ENCODE measurements at regions not wholly inside any gene's neighbourhood (a gene's known extent, or its start where the extent isn't known, plus 50 kb on each side); places are given as distances from the start of the nearest gene placed in this dataset.

DNA sequence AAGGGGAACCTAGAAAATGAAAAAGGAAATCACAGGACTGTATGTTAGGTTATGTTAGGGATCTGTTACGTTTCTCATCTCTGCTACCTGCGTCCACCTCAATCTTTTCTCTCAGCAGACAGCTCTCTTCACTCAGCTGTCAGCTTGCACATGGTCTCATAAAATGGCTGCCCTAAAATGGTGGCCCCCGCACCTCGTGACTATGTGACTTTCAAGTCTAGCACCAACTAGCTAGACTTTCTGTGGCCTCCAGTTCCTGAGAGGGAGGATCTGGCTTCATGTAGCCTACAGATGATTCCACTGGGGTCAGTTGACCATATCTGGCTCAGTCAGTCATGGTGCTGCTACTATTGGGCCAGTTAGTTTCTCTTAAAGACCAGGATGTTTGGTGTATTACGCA, 147.2 kb upstream of the SLC1A4 start:
- TF ChIP-seq POLR2A (IDR thresholded peaks at IDR 0.05; ENCODE audit: low read depth, low read length): no peak
- DNase-seq (ENCODE audit: insufficient read length, low spot score) (no peak), FAIRE-seq (no peak)

DNA sequence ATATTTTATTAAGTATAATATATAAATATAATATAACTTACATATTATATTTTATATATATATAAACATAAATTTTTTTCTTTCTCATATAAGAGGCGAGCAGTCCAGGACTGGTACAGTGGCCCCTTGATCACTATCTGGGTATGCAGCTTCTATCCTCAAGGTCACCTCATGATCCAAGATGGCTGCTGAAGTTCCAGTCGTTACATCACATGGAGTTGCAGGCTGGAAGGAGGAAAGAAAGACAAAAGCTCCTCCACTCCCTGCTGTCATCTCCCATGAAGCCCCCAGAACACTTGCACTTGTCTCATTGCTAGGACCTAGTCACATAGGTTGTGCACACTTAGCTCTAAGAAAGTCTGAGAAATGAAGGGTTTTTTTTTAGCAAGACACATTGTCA, 145.1 kb upstream of the SLC1A4 start:
- no peak for TF ChIP-seq POLR2A (IDR thresholded peaks at IDR 0.05; ENCODE audit: low read depth, low read length)
- DNase-seq (ENCODE audit: insufficient read length, low spot score) (no peak), FAIRE-seq (no peak)

DNA sequence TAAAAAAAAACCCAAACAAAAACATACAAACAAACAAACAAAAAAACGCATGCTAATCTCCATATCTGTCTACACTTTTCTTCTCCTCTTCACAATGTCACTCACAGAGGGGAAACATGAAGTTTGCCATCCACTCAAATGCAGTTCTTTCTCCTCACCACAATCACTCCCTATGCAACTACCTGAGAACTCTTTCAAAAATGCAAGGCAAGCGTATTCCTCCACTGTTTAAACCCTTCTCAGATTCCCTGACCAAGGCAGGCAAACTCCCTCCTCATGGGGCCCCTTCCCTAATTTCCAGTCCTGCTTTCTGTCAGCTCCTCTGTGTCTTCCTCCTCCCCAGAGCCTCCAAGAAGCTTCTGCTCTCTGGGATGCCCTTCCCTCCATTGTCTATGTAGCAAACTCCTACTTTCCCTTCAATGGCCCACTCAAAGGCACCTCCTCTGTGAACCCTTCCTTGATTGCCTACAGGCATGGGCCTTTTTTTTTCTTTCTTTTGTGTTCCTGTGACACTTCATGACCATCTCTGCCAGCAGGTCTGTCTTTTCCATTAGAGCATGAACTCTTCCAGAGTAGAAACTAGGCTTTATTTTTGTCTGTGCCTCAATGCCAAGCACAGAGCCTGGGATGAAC, 143.8 kb upstream of the SLC1A4 start:
- FAIRE-seq (no peak), DNase-seq (ENCODE audit: insufficient read length, low spot score) (no peak)
- TF ChIP-seq POLR2A (IDR thresholded peaks at IDR 0.05; ENCODE audit: low read depth, low read length): no peak

DNA sequence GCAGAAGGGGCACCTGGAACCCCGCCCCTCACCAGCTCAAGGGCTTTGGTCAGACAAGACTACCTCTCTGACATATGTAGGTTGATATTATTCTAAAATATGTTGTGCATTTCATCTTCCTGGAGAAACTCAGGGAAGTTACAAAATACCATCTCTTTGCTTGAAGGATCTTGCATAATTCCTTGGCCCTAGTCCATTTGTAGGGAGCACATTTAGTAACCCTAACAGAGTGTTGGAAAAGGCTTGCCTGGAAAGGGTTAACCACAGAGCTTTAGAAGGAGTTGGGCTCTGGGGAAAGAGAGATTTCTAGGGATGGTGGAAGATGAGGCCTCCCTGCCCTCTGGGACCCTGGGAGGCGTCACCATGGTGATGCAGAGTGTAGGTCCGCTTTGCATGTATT, 143.0 kb upstream of the SLC1A4 start:
- no peak for DNase-seq (ENCODE audit: insufficient read length, low spot score)
- no peak for FAIRE-seq
- no peak for TF ChIP-seq POLR2A (IDR thresholded peaks at IDR 0.05; ENCODE audit: low read depth, low read length)

DNA sequence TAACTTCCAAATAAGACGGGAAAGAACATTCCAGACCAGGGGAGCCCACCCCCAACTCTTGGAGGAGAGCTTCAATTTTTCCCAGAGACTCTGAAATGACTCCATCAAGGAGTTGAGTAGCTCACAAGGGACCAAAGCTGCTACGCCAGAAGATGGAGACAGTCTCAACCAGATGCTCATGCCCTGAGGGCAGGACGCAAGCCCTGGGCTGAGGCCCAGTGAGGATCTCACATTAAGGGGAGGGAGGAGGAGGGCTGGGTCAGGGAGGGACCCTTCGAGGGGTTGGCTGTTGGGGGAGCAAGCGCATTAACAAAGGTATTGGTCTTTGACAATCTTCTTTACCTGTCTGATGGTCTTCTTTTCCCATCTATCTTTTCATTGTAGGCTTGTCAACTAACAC, 141.3 kb upstream of the SLC1A4 start:
- no peak for FAIRE-seq

DNA sequence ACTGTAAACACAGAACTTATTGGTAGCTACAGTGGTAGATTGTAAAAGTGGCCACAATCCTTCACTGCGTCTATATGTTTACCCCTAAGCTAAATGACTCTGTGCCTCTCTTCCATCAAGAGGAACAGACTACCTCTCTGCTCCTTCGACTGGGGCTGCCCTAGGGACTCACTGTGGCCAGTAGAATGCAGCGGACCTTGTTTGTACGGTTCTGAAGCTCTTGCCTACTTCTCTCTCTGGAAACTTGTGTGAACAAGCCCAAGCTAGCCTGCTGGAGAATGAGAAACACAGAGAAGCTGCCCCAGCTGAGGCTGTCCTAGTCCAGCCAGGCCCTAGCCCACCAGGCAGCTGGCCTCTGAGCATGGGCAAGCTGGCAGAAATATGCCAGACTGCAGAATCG, 140.8 kb upstream of the SLC1A4 start:
- no peak for TF ChIP-seq POLR2A (IDR thresholded peaks at IDR 0.05; ENCODE audit: low read depth, low read length)
- FAIRE-seq (no peak), DNase-seq (ENCODE audit: insufficient read length, low spot score) (no peak)

More for the DNA sequence above, 141.3 kb upstream of the SLC1A4 start:
- no peak for DNase-seq (ENCODE audit: insufficient read length, low spot score)
- TF ChIP-seq POLR2A (IDR thresholded peaks at IDR 0.05; ENCODE audit: low read depth, low read length): no peak

DNA sequence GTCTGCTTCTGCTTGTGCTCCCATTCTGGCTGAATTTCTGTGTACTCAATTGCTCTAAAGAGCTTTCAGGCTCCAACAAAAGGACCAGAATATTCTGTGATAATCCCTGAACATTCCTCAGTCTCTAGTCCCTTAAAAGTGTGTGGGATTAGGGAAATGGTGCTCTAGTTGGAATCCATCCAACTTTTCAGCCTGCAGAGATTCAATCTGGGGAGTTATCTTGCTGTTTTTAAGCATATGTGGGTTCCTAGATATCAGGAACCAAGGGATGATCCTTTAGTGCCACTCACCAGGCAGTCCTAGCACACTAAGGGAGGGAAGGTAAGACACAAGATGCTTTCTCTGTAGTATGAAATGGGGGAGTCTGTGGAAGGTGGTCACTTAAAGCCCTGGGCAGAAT, 140.3 kb upstream of the SLC1A4 start:
- DNase-seq (ENCODE audit: insufficient read length, low spot score) (no peak), FAIRE-seq (no peak)
- TF ChIP-seq POLR2A (IDR thresholded peaks at IDR 0.05; ENCODE audit: low read depth, low read length): no peak

DNA sequence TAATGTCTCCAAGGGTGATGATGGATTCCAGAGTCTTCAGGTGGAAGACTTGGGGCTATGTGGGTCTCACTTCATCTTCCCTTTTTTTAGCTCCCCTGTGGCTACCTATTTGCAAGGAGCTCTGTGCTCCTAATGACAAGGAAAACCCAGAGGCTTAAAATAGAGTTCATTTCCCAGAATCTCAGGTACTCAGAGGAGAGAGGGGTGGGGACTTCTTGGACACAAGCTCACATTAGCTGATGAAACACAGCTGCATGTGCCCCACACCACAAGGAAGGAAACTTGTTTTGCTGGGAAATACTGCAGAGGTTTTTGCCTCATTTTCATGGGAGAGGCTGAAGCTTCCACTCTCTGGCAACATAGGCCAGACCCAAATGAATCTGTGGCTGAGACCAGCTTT, 138.6 kb upstream of the SLC1A4 start:
- FAIRE-seq (no peak), DNase-seq (ENCODE audit: insufficient read length, low spot score) (no peak)
- TF ChIP-seq POLR2A (IDR thresholded peaks at IDR 0.05; ENCODE audit: low read depth, low read length): no peak

DNA sequence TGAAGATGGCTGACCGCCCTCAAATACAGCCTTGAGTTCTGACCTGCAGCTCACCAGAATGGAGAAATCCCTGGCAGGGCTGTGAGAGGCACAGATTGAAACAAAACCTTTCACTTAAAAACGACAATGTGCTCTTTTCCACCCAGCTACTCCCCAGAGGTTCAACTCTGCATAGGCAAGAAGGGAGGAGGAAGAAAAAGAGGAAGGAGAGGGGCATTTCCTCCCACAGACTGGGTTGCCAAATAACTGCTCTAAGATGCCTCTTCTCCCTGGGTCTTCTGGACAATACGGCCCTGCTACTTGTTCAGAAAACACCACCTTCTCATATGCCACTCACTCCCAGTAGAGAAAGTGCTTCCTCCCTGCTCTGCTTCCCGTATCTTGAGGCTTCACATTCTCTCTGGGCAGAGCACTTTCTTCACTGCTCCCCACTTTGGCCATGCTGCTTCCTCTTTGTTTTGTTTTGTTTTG, 136.4 kb upstream of the SLC1A4 start:
- no peak for TF ChIP-seq POLR2A (IDR thresholded peaks at IDR 0.05; ENCODE audit: low read depth, low read length)
- DNase-seq (ENCODE audit: insufficient read length, low spot score) (no peak), FAIRE-seq (no peak)

DNA sequence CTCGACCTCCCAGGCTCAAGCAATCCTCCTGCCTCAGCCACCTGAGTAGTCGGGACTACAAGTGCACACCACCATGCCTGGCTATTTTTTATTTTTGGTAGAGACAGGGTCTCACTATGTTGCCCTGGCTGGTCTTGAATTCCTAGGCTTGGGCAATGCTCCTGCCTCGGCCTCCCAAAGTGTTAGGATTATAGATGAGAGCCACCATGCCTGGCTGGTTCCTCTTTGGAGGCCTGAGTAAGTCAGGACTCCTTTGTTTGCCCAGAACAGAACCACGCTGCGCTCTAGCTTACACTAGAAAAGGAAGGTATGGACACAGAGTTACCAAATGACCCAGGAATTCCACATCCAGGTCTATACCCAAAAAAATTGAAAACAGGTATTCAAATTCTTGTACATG, 135.9 kb upstream of the SLC1A4 start:
- DNase-seq (ENCODE audit: insufficient read length, low spot score): no peak
- FAIRE-seq: no peak
- no peak for TF ChIP-seq POLR2A (IDR thresholded peaks at IDR 0.05; ENCODE audit: low read depth, low read length)

DNA sequence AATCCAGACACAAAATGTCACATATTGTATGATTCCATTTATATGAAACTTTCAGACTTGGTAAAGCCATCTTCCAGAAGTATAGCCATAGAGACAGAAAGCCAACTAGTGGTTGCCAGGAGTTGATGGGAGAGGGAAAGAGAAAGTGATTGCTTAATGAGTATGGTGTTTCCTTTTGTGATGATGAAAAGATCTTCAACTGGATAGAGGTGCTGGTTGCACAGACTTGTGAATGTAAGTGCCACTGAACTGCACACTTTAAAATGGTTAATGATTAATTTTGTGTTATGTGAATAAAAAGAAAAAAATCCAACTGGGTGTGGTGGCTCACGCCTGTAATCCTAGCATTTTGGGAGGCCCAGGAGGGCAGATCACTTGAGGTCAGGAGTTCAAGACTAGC, 135.3 kb upstream of the SLC1A4 start:
- no peak for TF ChIP-seq POLR2A (IDR thresholded peaks at IDR 0.05; ENCODE audit: low read depth, low read length)
- FAIRE-seq (no peak), DNase-seq (ENCODE audit: insufficient read length, low spot score) (no peak)

DNA sequence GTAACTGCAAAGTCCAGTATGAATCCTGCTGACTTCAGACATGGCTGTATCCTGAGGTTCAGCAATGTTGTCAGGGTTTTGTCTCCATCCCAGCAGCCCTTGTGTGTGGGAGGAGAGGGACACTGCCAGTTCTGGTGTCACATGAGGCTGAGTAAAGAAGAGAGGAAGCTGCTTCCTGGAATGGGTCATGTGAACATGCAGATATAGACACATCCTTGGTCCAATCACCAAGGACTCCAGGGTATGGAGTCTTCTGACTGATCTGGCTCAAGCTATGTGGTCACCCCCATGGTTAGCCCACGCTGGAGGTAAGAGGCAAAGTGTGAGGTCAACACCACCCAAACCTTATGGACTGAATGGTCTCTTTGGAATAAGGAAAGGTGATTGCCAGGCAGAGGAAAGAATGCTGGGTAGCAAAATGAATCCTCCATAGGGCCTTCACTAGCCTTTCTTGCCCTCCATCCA, 134.4 kb upstream of the SLC1A4 start:
- no peak for TF ChIP-seq POLR2A (IDR thresholded peaks at IDR 0.05; ENCODE audit: low read depth, low read length)
- FAIRE-seq (no peak), DNase-seq (ENCODE audit: insufficient read length, low spot score) (no peak)

DNA sequence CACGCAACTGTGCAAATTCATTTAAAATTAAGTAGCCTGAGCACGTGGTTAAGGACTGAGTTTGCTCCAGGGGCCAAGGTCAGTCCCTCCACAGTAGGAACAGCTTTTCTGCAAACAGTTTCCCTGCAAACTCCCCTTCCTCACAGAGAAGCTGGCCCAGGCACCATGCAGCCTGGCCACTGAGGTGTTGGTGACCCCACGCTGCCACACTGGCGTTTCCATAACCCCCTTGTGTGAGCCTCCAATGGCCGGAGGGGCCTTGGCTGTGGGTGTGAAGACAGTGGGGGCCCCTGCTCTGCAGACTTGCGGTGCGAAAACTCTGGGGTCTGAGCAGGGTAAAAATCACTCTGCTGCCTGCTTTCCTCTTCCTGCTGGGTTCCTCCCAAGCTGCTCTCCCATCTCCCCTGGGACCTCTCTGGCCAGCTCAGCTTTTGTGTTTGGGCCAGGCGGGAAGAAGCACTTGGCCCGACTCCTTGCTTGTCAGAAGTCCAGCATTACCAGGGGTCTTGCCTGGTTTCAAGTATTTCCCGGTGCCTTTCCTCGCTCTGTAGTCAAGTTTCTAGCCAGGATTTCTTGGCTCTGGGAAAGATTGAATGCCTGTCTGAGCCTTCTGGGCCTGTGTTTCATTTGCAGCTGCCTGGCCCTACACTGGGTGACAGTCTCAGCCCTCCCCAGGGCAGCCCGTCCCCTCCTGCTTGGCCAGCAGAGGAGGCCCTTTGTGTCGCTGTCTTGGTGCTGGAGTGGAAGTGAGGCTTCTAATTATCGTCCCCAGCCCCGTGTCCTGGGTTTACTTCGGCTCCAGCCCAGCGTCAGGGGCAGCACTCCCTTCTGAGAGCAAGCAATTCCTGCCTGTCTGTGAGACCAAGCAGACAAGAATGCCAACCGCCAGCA, 131.4 kb upstream of the SLC1A4 start:
- FAIRE-seq: no peak
- no peak for TF ChIP-seq POLR2A (IDR thresholded peaks at IDR 0.05; ENCODE audit: low read depth, low read length)
- no peak for DNase-seq (ENCODE audit: insufficient read length, low spot score)

DNA sequence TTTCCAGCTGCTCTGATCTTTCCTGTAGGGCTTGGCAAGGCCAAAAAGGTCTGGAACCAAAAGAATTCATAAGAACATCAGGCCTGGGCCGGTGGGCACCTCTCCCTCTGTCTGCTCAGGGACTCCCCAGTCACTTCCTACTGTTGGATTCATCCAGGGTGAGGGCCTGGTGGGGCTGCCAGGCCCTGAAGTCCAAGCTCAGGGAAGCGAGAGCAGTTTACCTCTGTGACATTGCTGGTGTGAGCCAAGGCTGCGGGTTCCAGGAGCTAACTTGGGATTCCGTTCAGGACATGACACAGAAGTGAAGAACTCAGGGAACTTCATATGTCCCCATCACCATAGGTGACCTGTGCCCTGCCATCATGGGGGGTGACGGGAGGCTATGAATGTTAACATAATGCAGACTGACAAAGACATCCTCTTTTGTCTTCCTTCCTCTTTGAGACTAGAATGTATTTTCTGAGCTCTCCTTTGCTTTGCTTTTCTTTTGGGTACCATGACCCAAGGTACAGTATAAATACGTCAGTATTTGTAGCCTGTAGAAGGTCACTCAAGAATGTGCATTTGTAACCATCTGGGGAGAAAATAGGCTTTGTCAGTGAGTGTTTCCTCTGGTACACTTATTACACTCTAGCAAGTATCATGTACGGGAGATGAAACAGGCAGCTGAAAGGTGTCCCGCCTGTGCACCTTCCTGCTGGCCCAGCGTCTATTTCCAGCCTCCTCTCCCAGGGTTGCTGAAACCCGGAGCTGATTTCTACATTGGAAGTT, 130.5 kb upstream of the SLC1A4 start:
- FAIRE-seq (no peak), DNase-seq (ENCODE audit: insufficient read length, low spot score) (no peak)
- no peak for TF ChIP-seq POLR2A (IDR thresholded peaks at IDR 0.05; ENCODE audit: low read depth, low read length)

Data from H54 (cell line).